Loucy (cell line): ENCODE measurements at regions not wholly inside any gene's neighbourhood (a gene's known extent, or its start where the extent isn't known, plus 50 kb on each side); places are given as distances from the start of the nearest gene placed in this dataset.

Source experiments
- EZH2phosphoT487 ChIP-seq: fragments of 200-600 bp; IDR thresholded peaks from 2 replicates; pipeline ENCODE4 v1.6.1; 2018; ENCODE audit warnings: antibody characterized with exemption, mild to moderate bottlenecking, moderate library complexity, borderline replicate concordance
- TF ChIP-seq, protein P1 (sequence below): fragments of 200-600 bp; sonication (generic); conservative IDR thresholded peaks from 2 replicates; pipeline ENCODE4 v1.5.1; 2014; ENCODE audit warnings: mild to moderate bottlenecking, antibody characterized with exemption, low read length

DNA sequence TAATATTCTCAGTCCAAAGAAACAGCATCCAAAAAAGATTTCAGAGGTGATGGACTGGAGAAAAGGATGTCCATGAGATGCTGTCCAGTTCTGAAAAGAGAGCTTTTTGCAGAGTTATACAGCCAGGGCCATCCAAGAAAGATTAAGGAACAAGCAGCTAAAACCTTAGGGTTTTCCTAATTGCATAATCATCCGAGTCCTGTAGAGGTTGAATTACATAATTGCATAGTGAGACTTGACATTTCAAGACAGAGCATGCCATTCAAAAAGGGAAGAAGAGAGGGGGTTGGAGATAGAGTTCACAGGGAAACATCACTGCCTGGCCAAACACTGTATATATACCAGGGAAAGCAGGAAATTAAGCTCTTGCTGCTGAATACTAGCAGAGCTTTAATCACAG, 1729.2 kb upstream of the WWC1 start:
- no peak for TF ChIP-seq EZH2phosphoT487
- TF ChIP-seq, protein P1, sequence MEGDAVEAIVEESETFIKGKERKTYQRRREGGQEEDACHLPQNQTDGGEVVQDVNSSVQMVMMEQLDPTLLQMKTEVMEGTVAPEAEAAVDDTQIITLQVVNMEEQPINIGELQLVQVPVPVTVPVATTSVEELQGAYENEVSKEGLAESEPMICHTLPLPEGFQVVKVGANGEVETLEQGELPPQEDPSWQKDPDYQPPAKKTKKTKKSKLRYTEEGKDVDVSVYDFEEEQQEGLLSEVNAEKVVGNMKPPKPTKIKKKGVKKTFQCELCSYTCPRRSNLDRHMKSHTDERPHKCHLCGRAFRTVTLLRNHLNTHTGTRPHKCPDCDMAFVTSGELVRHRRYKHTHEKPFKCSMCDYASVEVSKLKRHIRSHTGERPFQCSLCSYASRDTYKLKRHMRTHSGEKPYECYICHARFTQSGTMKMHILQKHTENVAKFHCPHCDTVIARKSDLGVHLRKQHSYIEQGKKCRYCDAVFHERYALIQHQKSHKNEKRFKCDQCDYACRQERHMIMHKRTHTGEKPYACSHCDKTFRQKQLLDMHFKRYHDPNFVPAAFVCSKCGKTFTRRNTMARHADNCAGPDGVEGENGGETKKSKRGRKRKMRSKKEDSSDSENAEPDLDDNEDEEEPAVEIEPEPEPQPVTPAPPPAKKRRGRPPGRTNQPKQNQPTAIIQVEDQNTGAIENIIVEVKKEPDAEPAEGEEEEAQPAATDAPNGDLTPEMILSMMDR, result no peak
